ENCODE measurements at regions not wholly inside any gene's neighbourhood (a gene's known extent, or its start where the extent isn't known, plus 50 kb on each side); places are given as distances from the start of the nearest gene placed in this dataset.

- TF ChIP-seq, protein P1, sequence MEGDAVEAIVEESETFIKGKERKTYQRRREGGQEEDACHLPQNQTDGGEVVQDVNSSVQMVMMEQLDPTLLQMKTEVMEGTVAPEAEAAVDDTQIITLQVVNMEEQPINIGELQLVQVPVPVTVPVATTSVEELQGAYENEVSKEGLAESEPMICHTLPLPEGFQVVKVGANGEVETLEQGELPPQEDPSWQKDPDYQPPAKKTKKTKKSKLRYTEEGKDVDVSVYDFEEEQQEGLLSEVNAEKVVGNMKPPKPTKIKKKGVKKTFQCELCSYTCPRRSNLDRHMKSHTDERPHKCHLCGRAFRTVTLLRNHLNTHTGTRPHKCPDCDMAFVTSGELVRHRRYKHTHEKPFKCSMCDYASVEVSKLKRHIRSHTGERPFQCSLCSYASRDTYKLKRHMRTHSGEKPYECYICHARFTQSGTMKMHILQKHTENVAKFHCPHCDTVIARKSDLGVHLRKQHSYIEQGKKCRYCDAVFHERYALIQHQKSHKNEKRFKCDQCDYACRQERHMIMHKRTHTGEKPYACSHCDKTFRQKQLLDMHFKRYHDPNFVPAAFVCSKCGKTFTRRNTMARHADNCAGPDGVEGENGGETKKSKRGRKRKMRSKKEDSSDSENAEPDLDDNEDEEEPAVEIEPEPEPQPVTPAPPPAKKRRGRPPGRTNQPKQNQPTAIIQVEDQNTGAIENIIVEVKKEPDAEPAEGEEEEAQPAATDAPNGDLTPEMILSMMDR (IDR thresholded peaks at IDR 0.05; ENCODE audit: insufficient read depth, low read length) = no peak
- DNase-seq (ENCODE audit: low read depth) = no peak
- H3K4me3 ChIP-seq (ENCODE audit: low read depth, low read length) = no peak overlapping the region
Measured at GRCh38 chr18:51664236-51664635, 466.8 kb upstream of the MEX3C start.

DNA sequence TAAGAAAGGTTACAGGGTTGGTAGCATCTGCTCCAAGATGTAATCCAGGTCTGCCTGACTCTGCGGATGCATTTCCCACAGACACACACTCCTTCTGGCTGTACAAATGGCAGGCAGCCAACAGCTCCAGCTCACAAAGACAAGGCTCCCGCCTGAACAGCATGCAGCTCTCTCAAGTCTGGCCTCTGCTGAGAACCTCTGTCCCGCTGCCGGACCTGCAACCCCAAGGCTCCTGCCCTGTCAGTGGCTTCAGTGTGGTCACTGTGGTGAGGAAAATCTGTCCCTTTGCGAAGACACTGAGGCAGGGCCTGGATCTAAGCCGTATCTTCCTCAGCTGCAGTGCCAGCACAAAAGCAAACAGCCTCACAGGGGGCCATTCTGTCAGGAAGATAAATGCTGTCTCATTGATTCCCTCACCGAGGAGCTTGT is 469.3 kb upstream of the MEX3C start:
- TF ChIP-seq, protein P1 (IDR thresholded peaks at IDR 0.05; ENCODE audit: insufficient read depth, low read length) = no peak
- H3K4me3 ChIP-seq (ENCODE audit: low read depth, low read length) = no peak overlapping the region
- DNase-seq (ENCODE audit: low read depth) = peak; percentile 16

DNA sequence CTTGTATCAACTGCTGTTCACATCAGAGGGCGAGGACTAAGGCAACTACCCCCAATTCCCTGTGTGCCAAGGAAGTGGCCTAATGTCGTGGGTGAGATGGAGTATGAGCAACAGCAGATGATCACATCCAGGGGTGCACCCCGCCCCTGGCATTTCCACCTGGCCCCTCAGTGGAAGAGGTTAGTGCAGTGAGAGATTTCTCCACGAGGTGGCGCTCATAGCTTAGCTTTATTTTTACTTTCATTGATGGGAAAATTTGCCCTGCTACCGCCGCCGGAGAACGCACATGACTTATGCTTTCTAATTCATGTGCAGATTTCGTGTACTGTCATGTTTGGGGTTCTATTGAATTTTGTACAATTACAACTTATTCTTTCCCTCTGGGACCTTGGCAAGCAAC is 470.6 kb upstream of the MEX3C start:
- TF ChIP-seq, protein P1 (IDR thresholded peaks at IDR 0.05; ENCODE audit: insufficient read depth, low read length) = peak; percentile 61
- peak; percentile 32 for DNase-seq (ENCODE audit: low read depth)
- H3K4me3 ChIP-seq (ENCODE audit: low read depth, low read length) = no peak overlapping the region

- TF ChIP-seq, protein P1 (IDR thresholded peaks at IDR 0.05; ENCODE audit: insufficient read depth, low read length) = no peak
- no peak for DNase-seq (ENCODE audit: low read depth)
- H3K4me3 ChIP-seq (ENCODE audit: low read depth, low read length) = no peak overlapping the region
Measured at GRCh38 chr18:51668607-51669006, 471.1 kb upstream of the MEX3C start.

DNA sequence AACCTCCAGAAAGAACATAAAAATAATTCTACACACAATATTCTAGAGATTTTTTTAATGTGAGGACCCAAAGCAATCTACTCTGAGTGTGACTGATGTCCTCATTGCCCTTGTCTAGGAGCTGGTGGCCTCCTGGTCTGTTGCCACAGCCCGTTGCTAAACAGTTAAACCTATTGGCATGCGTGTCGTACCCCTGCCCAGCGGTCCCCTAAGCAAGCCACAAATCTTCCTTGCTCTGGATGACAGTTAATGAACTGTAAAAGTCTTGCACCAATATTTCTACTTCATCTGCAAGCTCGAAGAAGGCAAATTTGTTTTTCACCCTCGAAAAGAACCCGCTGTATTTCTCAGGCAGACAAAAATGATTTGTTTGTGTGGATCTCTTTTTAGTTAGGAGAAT is 489.1 kb upstream of the MEX3C start:
- TF ChIP-seq, protein P1 (IDR thresholded peaks at IDR 0.05; ENCODE audit: insufficient read depth, low read length) = no peak
- DNase-seq (ENCODE audit: low read depth) = no peak
- no peak overlapping the region for H3K4me3 ChIP-seq (ENCODE audit: low read depth, low read length)

GRCh38 chr18:51687845-51688585 is 490.5 kb upstream of the MEX3C start:
- TF ChIP-seq, protein P1 (IDR thresholded peaks at IDR 0.05; ENCODE audit: insufficient read depth, low read length) = no peak
- no peak overlapping the region for H3K4me3 ChIP-seq (ENCODE audit: low read depth, low read length)
- DNase-seq (ENCODE audit: low read depth) = no peak

- DNase-seq (ENCODE audit: low read depth) = no peak
- H3K4me3 ChIP-seq (ENCODE audit: low read depth, low read length) = no peak overlapping the region
- TF ChIP-seq, protein P1 (IDR thresholded peaks at IDR 0.05; ENCODE audit: insufficient read depth, low read length) = no peak
Measured at GRCh38 chr18:51692612-51693011, 495.1 kb upstream of the MEX3C start.
